ENCODE measurements at regions not wholly inside any gene's neighbourhood (a gene's known extent, or its start where the extent isn't known, plus 50 kb on each side); places are given as distances from the start of the nearest gene placed in this dataset.

DNA sequence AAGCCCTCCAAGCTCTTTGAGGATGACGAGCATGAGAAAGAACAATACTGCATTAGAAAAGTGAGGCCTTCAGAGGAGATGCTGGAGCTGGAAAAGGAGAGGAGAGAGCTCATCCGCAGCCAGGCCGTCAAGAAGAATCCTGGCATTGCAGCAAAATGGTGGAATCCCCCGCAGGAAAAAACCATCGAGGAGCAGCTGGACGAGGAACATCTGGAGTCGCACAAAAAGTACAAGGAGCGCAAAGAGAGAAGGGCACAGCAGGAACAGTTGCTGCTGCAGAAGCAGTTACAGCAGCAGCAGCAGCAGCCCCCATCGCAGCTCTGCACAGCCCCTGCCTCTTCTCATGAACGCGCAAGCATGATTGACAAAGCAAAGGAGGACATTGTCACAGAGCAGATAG, 71.2 kb downstream of the C9orf152 start:
- no peaks in the 10 kb centered on the region for H3K9me3 ChIP-seq (ENCODE audit: insufficient read depth, low read length, severe bottlenecking)
- H3K4me1 ChIP-seq (ENCODE audit: insufficient read depth, low read length), result 0 out of 2 replicates have a peak, but pooled peaks cover 7% of the 10 kb centered on the region
- no peak overlapping the region for H3K4me3 ChIP-seq (ENCODE audit: low read depth in 1 of 2, low read length in 2 of 2)
- H4K20me1 ChIP-seq (ENCODE audit: insufficient read depth, low read length), result peaks cover 22% of the 10 kb centered on the region; the same call in 1 of the 2 replicates
- H3K36me3 ChIP-seq (ENCODE audit: insufficient read depth, low read length), result peaks cover 68% of the 10 kb centered on the region
- no peak overlapping the region for H3K4me2 ChIP-seq (ENCODE audit: insufficient read depth, low read length)
- ATAC-seq (ENCODE audit: insufficient read depth, low read depth), result no peak
- H3K9ac ChIP-seq (ENCODE audit: low read depth, low read length), result no peak overlapping the region
- no peak overlapping the region for H3K27ac ChIP-seq (ENCODE audit: low read length)
- peaks cover 97% of the 10 kb centered on the region for H3K79me2 ChIP-seq (ENCODE audit: insufficient read depth, low read length)
- H3K27me3 ChIP-seq (ENCODE audit: insufficient read depth, low read length, poor library complexity), result no peaks in the 10 kb centered on the region
- H2AFZ ChIP-seq (ENCODE audit: low read depth, low read length), result no peak overlapping the region
- DNase-seq, result no peak
- TF ChIP-seq EZH2 (IDR thresholded peaks at IDR 0.05; ENCODE audit: borderline replicate concordance, low read depth, low read length, severe bottlenecking), result no peak
- TF ChIP-seq, protein P1, sequence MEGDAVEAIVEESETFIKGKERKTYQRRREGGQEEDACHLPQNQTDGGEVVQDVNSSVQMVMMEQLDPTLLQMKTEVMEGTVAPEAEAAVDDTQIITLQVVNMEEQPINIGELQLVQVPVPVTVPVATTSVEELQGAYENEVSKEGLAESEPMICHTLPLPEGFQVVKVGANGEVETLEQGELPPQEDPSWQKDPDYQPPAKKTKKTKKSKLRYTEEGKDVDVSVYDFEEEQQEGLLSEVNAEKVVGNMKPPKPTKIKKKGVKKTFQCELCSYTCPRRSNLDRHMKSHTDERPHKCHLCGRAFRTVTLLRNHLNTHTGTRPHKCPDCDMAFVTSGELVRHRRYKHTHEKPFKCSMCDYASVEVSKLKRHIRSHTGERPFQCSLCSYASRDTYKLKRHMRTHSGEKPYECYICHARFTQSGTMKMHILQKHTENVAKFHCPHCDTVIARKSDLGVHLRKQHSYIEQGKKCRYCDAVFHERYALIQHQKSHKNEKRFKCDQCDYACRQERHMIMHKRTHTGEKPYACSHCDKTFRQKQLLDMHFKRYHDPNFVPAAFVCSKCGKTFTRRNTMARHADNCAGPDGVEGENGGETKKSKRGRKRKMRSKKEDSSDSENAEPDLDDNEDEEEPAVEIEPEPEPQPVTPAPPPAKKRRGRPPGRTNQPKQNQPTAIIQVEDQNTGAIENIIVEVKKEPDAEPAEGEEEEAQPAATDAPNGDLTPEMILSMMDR (IDR thresholded peaks at IDR 0.05; ENCODE audit: borderline replicate concordance, extremely low read depth, low read length, poor library complexity, severe bottlenecking), result no peak

DNA sequence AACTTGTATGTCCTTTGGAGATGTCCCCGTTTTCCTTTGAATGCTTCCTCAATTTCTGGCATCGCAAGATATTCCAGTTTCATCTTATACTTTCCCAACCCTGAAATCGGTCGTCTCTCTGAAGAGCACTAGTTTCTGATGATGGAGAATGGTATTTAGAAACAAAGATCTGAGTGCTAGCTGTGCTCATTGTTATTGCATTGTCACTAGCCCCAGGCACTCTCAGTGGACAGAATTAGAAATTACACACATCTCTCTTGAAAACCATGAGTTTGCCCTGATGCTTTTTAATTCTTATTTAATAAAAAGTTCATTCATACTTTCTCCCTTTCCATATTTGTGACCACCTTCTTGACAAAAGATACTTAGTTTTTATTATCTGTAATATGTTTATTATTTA, 67.7 kb downstream of the C9orf152 start:
- no peak for TF ChIP-seq EZH2 (IDR thresholded peaks at IDR 0.05; ENCODE audit: borderline replicate concordance, low read depth, low read length, severe bottlenecking)
- TF ChIP-seq, protein P1 (IDR thresholded peaks at IDR 0.05; ENCODE audit: borderline replicate concordance, extremely low read depth, low read length, poor library complexity, severe bottlenecking), result no peak
- Histone ChIP-seq H3K27ac (ENCODE audit: low read length) (no peak overlapping the region), H3K4me3 (ENCODE audit: low read depth in 1 of 2, low read length in 2 of 2) (no peak overlapping the region), H3K79me2 (ENCODE audit: insufficient read depth, low read length) (peaks cover 100% of the 10 kb centered on the region), H3K9ac (ENCODE audit: low read depth, low read length) (no peak overlapping the region), H3K4me1 (ENCODE audit: insufficient read depth, low read length) (peaks cover 37% of the 10 kb centered on the region), H4K20me1 (ENCODE audit: insufficient read depth, low read length) (peaks cover 16% of the 10 kb centered on the region; the same call in 1 of the 2 replicates), H2AFZ (ENCODE audit: low read depth, low read length) (no peak overlapping the region), H3K9me3 (ENCODE audit: insufficient read depth, low read length, severe bottlenecking) (no peaks in the 10 kb centered on the region), H3K36me3 (ENCODE audit: insufficient read depth, low read length) (peaks cover 74% of the 10 kb centered on the region), H3K27me3 (ENCODE audit: insufficient read depth, low read length, poor library complexity) (no peaks in the 10 kb centered on the region), H3K4me2 (ENCODE audit: insufficient read depth, low read length) (no peak overlapping the region)
- ATAC-seq (ENCODE audit: insufficient read depth, low read depth) (no peak), DNase-seq (no peak)

DNA sequence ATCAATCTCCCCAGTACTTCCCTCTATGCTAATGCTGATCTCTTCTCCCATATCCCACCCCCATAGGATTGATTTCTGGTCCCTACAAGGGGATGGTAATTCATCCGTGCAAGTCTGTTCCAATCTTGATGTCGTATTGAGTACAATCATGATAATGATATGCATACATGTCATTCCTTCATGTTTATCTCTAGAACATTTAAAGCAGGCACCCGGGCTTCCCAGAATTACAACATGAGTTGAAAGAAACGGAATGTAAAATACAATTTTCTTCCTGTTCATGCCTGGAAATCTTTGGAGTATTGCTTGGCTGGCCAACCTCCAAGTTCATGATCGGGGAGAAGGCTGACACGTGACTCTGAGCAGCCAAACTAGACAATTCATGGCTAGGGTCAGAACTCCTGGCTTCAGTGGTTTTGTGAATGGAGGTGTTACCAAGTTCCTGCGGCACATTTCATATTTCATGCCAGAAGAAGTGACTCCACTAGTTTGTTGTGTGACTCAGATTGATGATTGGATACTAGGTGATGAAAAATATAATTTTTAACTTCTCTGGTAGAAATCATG, 66.6 kb downstream of the C9orf152 start:
- TF ChIP-seq EZH2 (IDR thresholded peaks at IDR 0.05; ENCODE audit: borderline replicate concordance, low read depth, low read length, severe bottlenecking), result no peak
- TF ChIP-seq, protein P1 (IDR thresholded peaks at IDR 0.05; ENCODE audit: borderline replicate concordance, extremely low read depth, low read length, poor library complexity, severe bottlenecking), result no peak
- Histone ChIP-seq H3K4me1 (ENCODE audit: insufficient read depth, low read length) (peaks cover 47% of the 10 kb centered on the region), H3K79me2 (ENCODE audit: insufficient read depth, low read length) (peaks cover 100% of the 10 kb centered on the region), H4K20me1 (ENCODE audit: insufficient read depth, low read length) (peaks cover 10% of the 10 kb centered on the region; the same call in 1 of the 2 replicates), H3K9ac (ENCODE audit: low read depth, low read length) (no peak overlapping the region), H3K4me3 (ENCODE audit: low read depth in 1 of 2, low read length in 2 of 2) (no peak overlapping the region), H2AFZ (ENCODE audit: low read depth, low read length) (no peak overlapping the region), H3K36me3 (ENCODE audit: insufficient read depth, low read length) (peaks cover 68% of the 10 kb centered on the region), H3K27me3 (ENCODE audit: insufficient read depth, low read length, poor library complexity) (no peaks in the 10 kb centered on the region), H3K9me3 (ENCODE audit: insufficient read depth, low read length, severe bottlenecking) (no peaks in the 10 kb centered on the region), H3K4me2 (ENCODE audit: insufficient read depth, low read length) (no peak overlapping the region), H3K27ac (ENCODE audit: low read length) (no peak overlapping the region)
- DNase-seq, result no peak
- ATAC-seq (ENCODE audit: insufficient read depth, low read depth), result no peak

Data from DND-41 (cell line).